IMR-90 (cell line): ENCODE measurements at regions not wholly inside any gene's neighbourhood (a gene's known extent, or its start where the extent isn't known, plus 50 kb on each side); places are given as distances from the start of the nearest gene placed in this dataset.

Source experiments
- ATAC-seq: fragments of 200-7000 bp; cut with Tn5 transposase; 2 replicates; pipeline ENCODE4 v1.9.1; 2020; ENCODE audit warnings: low read depth, mild to moderate bottlenecking, moderate library complexity
- BruUV-seq: library from RNA; stranded (reverse); fragments of 400-500 nt; replicated peaks from 2 replicates; lab custom pipeline; 2021; lab: Mats Ljungman, UMichigan
- CTCF ChIA-PET: fragments of 300-600 bp; formaldehyde crosslinking; extraction: SDS; loops from one replicate; lab custom pipeline; 2021; ENCODE audit warnings: antibody characterized with exemption; lab: Yijun Ruan, JAX
- POLR2A ChIA-PET: fragments of 300-600 bp; sonication (Branson Sonifier 250); formaldehyde crosslinking; loops from one replicate; lab custom pipeline; 2022; ENCODE audit warnings: antibody characterized with exemption; ENCODE audit not compliant: unreplicated experiment; lab: Charles Lee
- DNase-seq: peaks from one replicate; pipeline ENCODE4 v3.0.0; 2013
- H2AFZ ChIP-seq: replicated peaks from 2 replicates; pipeline ENCODE3; 2013; ENCODE audit warnings: low read length, mild to moderate bottlenecking; ENCODE audit not compliant: poor library complexity
- H2AK5ac ChIP-seq: 2 replicates; pipeline ENCODE4 v1.6.1; 2013; ENCODE audit warnings: low read depth, low read length, inconsistent platforms
- H2AK9ac ChIP-seq: replicated peaks from 2 replicates; pipeline ENCODE3; 2013; ENCODE audit warnings: mild to moderate bottlenecking, low read depth, low read length, moderate library complexity; ENCODE audit not compliant: poor library complexity
- H2BK120ac ChIP-seq: 2 replicates; pipeline ENCODE4 v1.6.1; 2013; ENCODE audit warnings: low read depth, low read length, inconsistent platforms
- H2BK15ac ChIP-seq: 3 replicates; pipeline ENCODE4 v1.6.1; 2013; ENCODE audit warnings: low read depth, low read length, inconsistent platforms
- H2BK20ac ChIP-seq: 2 replicates; pipeline ENCODE4 v1.6.1; 2013; ENCODE audit warnings: low read depth, mild to moderate bottlenecking, inconsistent platforms, low read length, moderate library complexity
- H2BK5ac ChIP-seq: 2 replicates; pipeline ENCODE4 v1.6.1; 2013; ENCODE audit warnings: mild to moderate bottlenecking, low read depth, low read length, inconsistent platforms; ENCODE audit not compliant: poor library complexity, severe bottlenecking
- H3K14ac ChIP-seq: replicated peaks from 2 replicates; pipeline ENCODE4 v1.6.1; 2013; ENCODE audit warnings: low read depth, low read length, inconsistent platforms
- H3K18ac ChIP-seq: 2 replicates; pipeline ENCODE4 v1.6.1; 2013; ENCODE audit warnings: low read depth, low read length, control low read depth
- H3K23ac ChIP-seq: 2 replicates; pipeline ENCODE4 v1.6.1; 2013; ENCODE audit warnings: low read depth, low read length, inconsistent platforms
- H3K27ac ChIP-seq: 2 replicates; pipeline ENCODE4 v1.5.1; 2013; ENCODE audit warnings: mild to moderate bottlenecking, control low read depth, low read length; ENCODE audit not compliant: insufficient read depth
- H3K27me3 ChIP-seq: 2 replicates; pipeline ENCODE4 v1.6.1; 2013; ENCODE audit warnings: low read length; ENCODE audit not compliant: control insufficient read depth, insufficient read depth
- H3K36me3 ChIP-seq: 2 replicates; pipeline ENCODE4 v1.6.1; 2013; ENCODE audit warnings: low read length, mixed read lengths; ENCODE audit not compliant: control insufficient read depth, insufficient read depth
- H3K4ac ChIP-seq: 2 replicates; pipeline ENCODE4 v1.6.1; 2013; ENCODE audit warnings: low read depth, low read length, inconsistent platforms
- H3K4me1 ChIP-seq: 2 replicates; pipeline ENCODE4 v1.6.1; 2013; ENCODE audit warnings: low read length, mixed read lengths; ENCODE audit not compliant: control insufficient read depth, insufficient read depth
- H3K4me2 ChIP-seq: 2 replicates; pipeline ENCODE4 v1.6.1; 2013; ENCODE audit warnings: low read depth, mild to moderate bottlenecking, control low read depth, low read length, moderate library complexity
- H3K4me3 ChIP-seq: 2 replicates; pipeline ENCODE4 v1.5.1; 2013; ENCODE audit warnings: low read depth, mild to moderate bottlenecking, control low read depth, low read length, moderate library complexity; ENCODE audit not compliant: insufficient read depth
- H3K56ac ChIP-seq: 2 replicates; pipeline ENCODE4 v1.6.1; 2013; ENCODE audit warnings: low read length, inconsistent platforms; ENCODE audit not compliant: insufficient read depth; ENCODE audit errors: extremely low read depth
- H3K79me1 ChIP-seq, 2 experiments: 2 replicates each; pipeline ENCODE4 v1.6.1; 2013; ENCODE audit warnings: low read length in 2 of 2, inconsistent platforms in 1 of 2, low read depth in 1 of 2
- H3K9ac ChIP-seq: 2 replicates; pipeline ENCODE4 v1.6.1; 2013; ENCODE audit warnings: low read depth, low read length, control low read depth
- H3K9me1 ChIP-seq: 2 replicates; pipeline ENCODE4 v1.6.1; 2013; ENCODE audit warnings: low read length, inconsistent platforms; ENCODE audit not compliant: insufficient read depth
- H3K9me3 ChIP-seq: 2 replicates; pipeline ENCODE4 v1.6.1; 2013; ENCODE audit warnings: low read length; ENCODE audit not compliant: control insufficient read depth, insufficient read depth
- H4K20me1 ChIP-seq: 2 replicates; pipeline ENCODE4 v1.6.1; 2013; ENCODE audit warnings: low read length, inconsistent platforms; ENCODE audit not compliant: insufficient read depth
- H4K5ac ChIP-seq: 2 replicates; pipeline ENCODE4 v1.6.1; 2013; ENCODE audit warnings: mild to moderate bottlenecking, low read depth, low read length, control low read depth
- H4K8ac ChIP-seq, 2 experiments: 2 replicates each; pipeline ENCODE4 v1.6.1; 2013; ENCODE audit warnings: low read depth in 2 of 2, low read length in 2 of 2, control low read depth in 1 of 2, inconsistent platforms in 1 of 2
- H4K91ac ChIP-seq: 2 replicates; pipeline ENCODE4 v1.6.1; 2013; ENCODE audit warnings: low read depth, low read length, inconsistent platforms; ENCODE audit not compliant: insufficient read depth
- BHLHE40 ChIP-seq: fragments of 150-350 bp; IDR thresholded peaks from 2 replicates; pipeline ENCODE4 v1.6.1; 2016; ENCODE audit warnings: mild to moderate bottlenecking, low read depth, low read length
- CEBPB ChIP-seq: IDR thresholded peaks from 2 replicates; pipeline ENCODE4 v1.6.1; 2012; ENCODE audit warnings: low read depth, low read length, improper control_type of control experiment
- CHD1 ChIP-seq: IDR thresholded peaks from 2 replicates; pipeline ENCODE4 v1.6.1; 2012; ENCODE audit warnings: low read depth, low read length, improper control_type of control experiment
- CTCF ChIP-seq: conservative IDR thresholded peaks from 2 replicates; pipeline ENCODE4 v1.5.1; 2012; ENCODE audit warnings: mild to moderate bottlenecking, low read depth, low read length, improper control_type of control experiment
- ELK1 ChIP-seq: fragments of 150-350 bp; IDR thresholded peaks from 2 replicates; pipeline ENCODE4 v1.6.1; 2016; ENCODE audit warnings: low read depth, mild to moderate bottlenecking, low read length, moderate library complexity, borderline replicate concordance
- FOS ChIP-seq: fragments of 150-350 bp; IDR thresholded peaks from 2 replicates; pipeline ENCODE4 v1.6.1; 2016; ENCODE audit warnings: low read depth, low read length
- MAFK ChIP-seq: IDR thresholded peaks from 2 replicates; pipeline ENCODE4 v1.6.1; 2012; ENCODE audit warnings: low read depth, low read length, improper control_type of control experiment
- MAZ ChIP-seq: IDR thresholded peaks from 2 replicates; pipeline ENCODE4 v1.6.1; 2012; ENCODE audit warnings: low read depth, mild to moderate bottlenecking, low read length, improper control_type of control experiment, moderate library complexity, borderline replicate concordance
- MXI1 ChIP-seq: IDR thresholded peaks from 2 replicates; pipeline ENCODE4 v1.6.1; 2012; ENCODE audit warnings: low read depth, mild to moderate bottlenecking, low read length, moderate library complexity, borderline replicate concordance
- NFE2L2 ChIP-seq: fragments of 150-350 bp; IDR thresholded peaks from 2 replicates; pipeline ENCODE4 v1.6.1; 2016; ENCODE audit warnings: low read depth, mild to moderate bottlenecking, low read length
- POLR2A ChIP-seq: IDR thresholded peaks from 2 replicates; pipeline ENCODE4 v1.6.1; 2012; ENCODE audit warnings: mild to moderate bottlenecking, low read depth, low read length
- RAD21 ChIP-seq: IDR thresholded peaks from 2 replicates; pipeline ENCODE4 v1.6.1; 2012; ENCODE audit warnings: low read length, improper control_type of control experiment
- RCOR1 ChIP-seq: IDR thresholded peaks from 2 replicates; pipeline ENCODE4 v1.6.1; 2012; ENCODE audit warnings: mild to moderate bottlenecking, low read length, improper control_type of control experiment; ENCODE audit not compliant: insufficient replicate concordance
- RFX5 ChIP-seq: IDR thresholded peaks from 2 replicates; pipeline ENCODE4 v1.8.0; 2012; ENCODE audit warnings: low read depth, mild to moderate bottlenecking, low read length, moderate library complexity
- SMC3 ChIP-seq: fragments of 150-350 bp; IDR thresholded peaks from 2 replicates; pipeline ENCODE4 v1.6.1; 2016; ENCODE audit warnings: low read depth, mild to moderate bottlenecking, antibody characterized with exemption, low read length, moderate library complexity
- USF2 ChIP-seq: fragments of 150-350 bp; IDR thresholded peaks from 2 replicates; pipeline ENCODE4 v1.6.1; 2017; ENCODE audit warnings: mild to moderate bottlenecking, antibody characterized with exemption, low read length, low read depth
- WGBS, 2 experiments: methylation state at CpG; one replicate each; pipeline versions ENCODE4 v1.1.5 to v1.1.7; 2013; ENCODE audit warnings: missing lambda C conversion rate in 2 of 2; ENCODE audit not compliant: insufficient read length in 1 of 2; ENCODE audit errors: extremely low coverage in 2 of 2; 5-methylcytosine and 5-hydroxymethylcytosine counted together
- dilution Hi-C: fragments of 300-500 bp; cut with HindIII; formaldehyde crosslinking; loops from one replicate; pipeline ENCODE4 v1.14.3; 2018; ENCODE audit warnings: low sequenced_read_pairs; ENCODE audit not compliant: unreplicated experiment
- in situ Hi-C: fragments of 300-500 bp; cut with MboI; formaldehyde crosslinking; loops from 3 replicates; pipeline ENCODE4 v1.14.3; 2019; ENCODE audit warnings: low sequenced_read_pairs, inconsistent platforms, mixed read lengths
- intact Hi-C: fragments of 100-400 bp; cut with micrococcal nuclease; formaldehyde crosslinking; loops from 2 replicates; pipeline ENCODE4 v1.10.0; 2022

- Histone ChIP-seq H3K56ac (no peak overlapping the region), H4K5ac (no peak overlapping the region), H3K27ac (no peak overlapping the region), H2AK5ac (no peak overlapping the region), H4K8ac (no peak overlapping the region), H3K23ac (no peak overlapping the region), H3K4me1 (no peaks in the 10 kb centered on the region), H3K18ac (no peak overlapping the region), H4K91ac (no peak overlapping the region), H4K20me1 (no peaks in the 10 kb centered on the region), H3K9ac (no peak overlapping the region), H2BK5ac (no peak overlapping the region), H3K79me1 (no peaks in the 10 kb centered on the region), H2BK20ac (no peak overlapping the region), H2BK120ac (no peak overlapping the region), H3K4ac (no peak overlapping the region), H3K14ac (no peak overlapping the region), H2AFZ (no peak overlapping the region), H3K9me1 (no peaks in the 10 kb centered on the region), H2AK9ac (no peak overlapping the region), H3K36me3 (no peaks in the 10 kb centered on the region), H3K4me2 (no peak overlapping the region), H3K9me3 (no peaks in the 10 kb centered on the region), H3K4me3 (no peak overlapping the region), H3K27me3 (no peaks in the 10 kb centered on the region), H2BK15ac (no peak overlapping the region)
- ChIA-PET CTCF (no interaction called here), POLR2A (no interaction called here)
- no CpG with 5 or more reads among the region's 2 CpGs for WGBS, 2 experiments
- DNase-seq (no peak), ATAC-seq (no peak)
- intact Hi-C loops (no loop called here), in situ Hi-C loops (no loop called here), dilution Hi-C loops (no loop called here)
- TF ChIP-seq SMC3 (no peak), CEBPB (no peak), BHLHE40 (no peak), FOS (no peak), ELK1 (no peak), CHD1 (no peak), RFX5 (no peak), USF2 (no peak), NFE2L2 (no peak), MXI1 (no peak), MAFK (no peak), POLR2A (no peak), CTCF (no peak), RAD21 (no peak), RCOR1 (no peak), MAZ (no peak)
- BruUV-seq, result no TSS peak
These were observed 464.9 kb downstream of the GRXCR1 start for GRCh38 chr4:43357252-43357974.
